T follicular helper cell (primary cell): ENCODE measurements at regions not wholly inside any gene's neighbourhood (a gene's known extent, or its start where the extent isn't known, plus 50 kb on each side); places are given as distances from the start of the nearest gene placed in this dataset.

Experiments used
- DNase-seq: peaks from one replicate; pipeline ENCODE4 v3.0.0-alpha.2; 2020; ENCODE audit warnings: low read depth

DNA sequence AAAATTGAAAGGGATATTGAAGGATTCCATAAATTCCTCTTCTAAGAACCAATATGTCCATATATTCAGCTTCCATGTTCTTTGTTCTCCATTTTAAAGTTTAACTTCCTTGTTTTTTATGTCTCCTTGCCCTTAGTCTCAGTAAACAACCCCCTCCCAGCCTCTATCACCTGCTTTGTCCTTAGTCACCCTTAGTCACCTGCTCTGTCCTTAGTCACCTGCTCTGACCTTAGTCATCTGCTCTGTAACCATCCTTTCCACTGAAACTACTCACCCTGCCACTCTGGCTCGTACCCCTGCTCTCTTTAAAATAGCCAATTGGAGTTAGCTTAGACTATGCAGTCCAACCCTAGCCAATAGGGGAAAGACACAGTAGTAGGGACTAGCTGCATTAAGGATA is 136.2 kb upstream of the TMEM106B start:
- no peak for DNase-seq

- no peak for DNase-seq
Measured at GRCh38 chr7:12080006-12080405, 131.1 kb upstream of the TMEM106B start.

DNA sequence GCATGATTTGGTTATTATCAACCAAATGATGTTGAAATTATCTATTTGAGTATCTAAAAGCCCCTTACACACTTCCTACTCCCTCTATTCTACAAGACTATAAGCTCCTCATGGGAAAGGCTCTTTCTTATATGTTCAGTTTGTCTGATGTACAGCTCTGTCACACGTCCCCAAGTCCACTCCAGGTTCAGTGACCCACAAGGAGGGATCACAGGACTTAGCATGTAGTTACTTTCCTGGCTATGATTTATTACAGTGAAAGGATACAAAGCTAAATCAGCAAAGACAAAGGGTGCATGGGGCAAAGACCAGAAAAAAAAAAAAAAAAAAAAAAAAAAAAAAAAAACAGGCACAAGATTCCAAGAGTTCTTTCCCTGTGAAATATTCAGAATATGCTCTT is 125.6 kb upstream of the TMEM106B start:
- no peak for DNase-seq

DNA sequence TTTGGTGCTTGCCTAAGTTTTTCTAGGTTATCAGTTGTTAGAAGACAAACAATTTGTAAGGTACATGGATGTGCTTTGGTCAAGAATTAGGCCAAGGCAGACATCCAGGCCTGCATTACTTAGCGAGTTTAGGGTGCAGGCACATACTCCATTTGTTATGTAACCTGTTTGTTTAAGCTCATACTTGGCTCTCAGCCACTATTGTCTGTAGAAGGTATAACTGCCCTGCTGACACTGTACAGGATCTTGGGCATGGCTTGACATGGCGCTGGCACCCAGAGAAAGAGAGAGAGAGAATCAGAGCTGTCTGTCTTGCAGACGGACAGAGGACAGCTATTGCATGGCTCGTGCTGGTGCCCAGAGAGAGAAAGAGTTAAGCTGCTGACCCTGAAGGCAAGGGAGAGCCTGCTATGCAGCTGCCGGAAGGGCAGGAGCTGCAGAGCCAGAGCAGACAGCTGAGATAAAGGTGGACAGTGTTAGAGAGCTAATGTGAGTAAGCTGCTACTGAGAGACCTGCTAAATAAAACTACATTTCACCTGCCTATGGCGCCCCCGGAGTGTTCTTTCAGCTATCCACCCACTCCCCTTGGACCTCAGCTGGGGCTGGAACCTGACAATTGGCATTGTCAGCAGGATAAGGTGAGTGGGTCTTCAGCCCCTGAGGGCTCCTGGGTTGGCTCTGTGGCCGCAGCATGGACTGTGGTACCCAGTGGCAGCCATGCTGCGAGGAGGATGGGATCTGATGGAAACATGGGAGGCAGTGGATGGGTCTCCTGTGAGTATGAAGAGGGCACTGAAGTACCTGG is 120.9 kb upstream of the TMEM106B start:
- no peak for DNase-seq

- no peak for DNase-seq
Measured at GRCh38 chr7:12090757-12091221, 120.3 kb upstream of the TMEM106B start.

DNA sequence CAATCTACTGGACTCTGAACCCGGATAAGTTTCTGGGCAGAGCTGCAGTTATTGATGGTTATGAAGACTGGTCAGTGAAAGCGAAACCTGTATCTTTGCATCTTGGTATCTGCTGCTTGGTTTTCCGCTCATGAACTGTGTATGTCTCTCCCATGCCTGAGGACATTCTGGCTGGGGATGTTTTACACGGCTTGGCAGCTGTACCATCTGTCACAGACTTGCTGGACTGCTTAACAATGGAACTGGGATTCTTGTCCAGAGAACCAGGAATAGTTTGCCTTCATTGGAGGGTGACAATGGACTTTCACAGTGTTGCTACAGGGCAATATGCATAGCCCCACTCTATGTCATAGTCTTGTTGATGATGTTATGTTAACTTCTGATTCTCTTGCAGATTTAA is 119.9 kb upstream of the TMEM106B start:
- DNase-seq: no peak

DNA sequence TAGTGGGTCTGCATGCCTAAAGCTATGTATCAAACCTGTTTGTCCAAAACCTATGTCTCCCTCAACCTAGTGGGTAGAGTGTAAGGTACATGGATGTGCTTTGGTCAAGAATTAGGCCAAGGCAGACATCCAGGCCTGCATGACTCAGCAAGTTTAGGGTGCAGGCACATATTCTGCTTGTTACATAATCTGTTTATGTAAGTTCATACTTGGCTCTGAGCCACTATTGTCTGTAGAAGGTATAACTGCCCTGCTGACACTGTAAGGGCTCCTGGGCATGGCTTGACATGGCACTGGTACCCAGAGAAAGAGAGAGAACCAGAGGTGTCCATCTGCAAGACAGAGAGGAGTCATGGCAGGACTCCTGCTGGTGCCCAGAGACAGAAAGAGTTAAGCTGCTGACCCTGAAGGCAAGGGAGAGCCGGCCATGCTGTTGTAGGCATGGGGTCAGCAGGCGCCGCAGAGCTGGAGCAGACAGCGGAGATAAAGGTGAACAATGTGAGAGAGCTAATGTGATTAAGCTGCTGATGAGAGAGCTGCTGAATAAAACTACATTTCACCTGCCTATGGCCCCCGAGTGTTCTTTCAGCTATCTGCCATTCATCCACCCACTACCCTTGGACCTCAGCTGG is 118.5 kb upstream of the TMEM106B start:
- DNase-seq: no peak

DNA sequence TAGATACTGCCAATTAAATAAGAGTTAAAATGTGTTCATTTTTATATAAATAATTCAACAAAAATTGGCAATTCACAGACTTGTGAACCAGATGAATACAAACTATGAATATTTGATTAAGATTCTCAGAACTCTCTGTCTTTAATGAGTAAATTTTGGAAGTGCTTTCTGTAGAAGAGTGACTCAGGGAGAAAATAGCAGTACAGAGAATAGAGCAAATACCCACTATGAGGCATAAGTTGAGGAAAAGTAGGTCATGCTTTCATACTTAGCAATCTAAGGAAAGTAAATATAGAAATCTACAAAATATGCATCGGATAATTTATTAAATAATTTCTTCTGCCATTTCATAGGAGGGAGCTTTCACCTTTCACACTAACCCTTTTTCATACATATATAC is 117.7 kb upstream of the TMEM106B start:
- no peak for DNase-seq

DNA sequence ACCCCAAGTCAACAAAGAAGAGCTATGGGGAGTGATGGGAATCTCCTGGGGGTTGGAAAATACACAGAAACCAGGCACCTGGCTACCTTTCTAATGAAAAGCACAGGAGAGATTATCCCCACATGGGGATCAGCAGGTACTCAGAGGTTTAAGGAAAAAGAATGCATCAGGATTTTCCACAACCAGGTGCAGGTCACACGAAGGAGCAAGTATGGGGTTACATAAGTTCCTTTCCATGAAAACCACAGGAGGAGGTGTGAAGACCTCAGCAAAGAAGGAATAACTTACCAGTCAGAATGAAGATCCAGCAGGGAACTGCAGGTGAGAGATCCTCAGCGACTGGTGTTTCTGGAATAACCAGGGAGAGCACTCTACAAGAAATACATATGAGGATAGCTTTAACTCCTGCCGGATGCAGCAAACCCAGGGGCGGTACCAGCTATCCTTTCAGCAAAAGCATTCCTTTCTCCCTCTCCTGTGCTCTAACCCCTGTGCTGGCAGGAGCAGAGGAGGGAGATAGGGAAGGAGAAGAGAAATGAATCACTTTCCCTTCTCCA is 116.7 kb upstream of the TMEM106B start:
- DNase-seq: no peak

DNA sequence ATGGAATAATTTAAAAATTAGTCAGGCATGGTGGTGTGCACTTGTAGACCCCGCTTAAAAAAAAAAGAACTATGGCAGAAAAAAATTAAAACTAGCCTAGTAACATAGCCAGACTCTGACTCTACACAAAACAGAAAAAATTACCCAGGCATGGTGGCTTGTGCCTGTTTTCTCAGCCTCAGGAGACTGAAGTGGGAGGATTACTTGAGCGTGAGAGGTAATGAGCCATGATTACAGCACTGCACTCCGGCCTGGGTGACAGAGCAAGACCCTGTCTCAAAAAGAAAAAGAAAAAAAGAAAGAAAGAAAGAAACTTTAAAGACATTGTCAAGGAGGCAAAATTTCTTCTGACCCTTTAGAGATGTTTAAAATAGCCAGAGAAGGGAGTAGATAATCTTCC is 109.0 kb upstream of the TMEM106B start:
- DNase-seq: no peak

DNA sequence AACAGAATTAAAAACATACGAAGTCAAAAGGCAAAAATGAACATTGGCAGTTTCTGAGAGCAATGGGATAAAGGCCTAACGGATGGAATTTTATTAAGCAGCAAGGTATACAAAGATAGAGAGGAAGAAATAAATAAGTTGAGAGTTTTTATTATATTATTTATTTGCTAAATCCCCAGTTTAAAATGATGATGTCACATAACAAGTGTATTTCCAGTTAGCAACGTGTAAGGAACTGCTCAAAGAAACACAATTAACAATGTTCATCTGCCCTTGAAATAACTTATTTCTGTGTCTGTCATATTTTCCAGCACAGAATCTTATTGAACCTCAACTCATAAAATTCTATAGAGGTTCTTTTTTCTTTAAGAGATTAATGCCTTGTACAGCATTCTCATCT is 108.6 kb upstream of the TMEM106B start:
- DNase-seq: no peak

DNA sequence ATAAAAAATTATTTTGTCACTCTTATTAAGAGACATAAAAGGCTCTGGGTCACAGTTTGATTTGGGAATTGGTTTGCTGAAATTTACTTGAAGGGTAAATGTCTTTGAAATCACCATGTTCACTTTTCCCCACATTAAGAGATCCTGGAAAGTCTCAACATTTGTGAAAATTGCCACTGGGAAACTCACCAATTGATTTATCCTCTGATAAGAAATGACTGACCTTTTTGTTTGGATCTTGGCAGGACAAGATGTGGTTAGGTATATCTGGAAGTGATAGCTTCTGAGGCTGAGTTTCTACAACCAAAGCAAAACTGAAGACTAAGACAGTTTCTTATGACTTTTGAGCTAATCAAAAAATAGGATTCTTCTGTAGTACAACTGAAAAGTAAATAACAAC is 107.1 kb upstream of the TMEM106B start:
- no peak for DNase-seq

DNA sequence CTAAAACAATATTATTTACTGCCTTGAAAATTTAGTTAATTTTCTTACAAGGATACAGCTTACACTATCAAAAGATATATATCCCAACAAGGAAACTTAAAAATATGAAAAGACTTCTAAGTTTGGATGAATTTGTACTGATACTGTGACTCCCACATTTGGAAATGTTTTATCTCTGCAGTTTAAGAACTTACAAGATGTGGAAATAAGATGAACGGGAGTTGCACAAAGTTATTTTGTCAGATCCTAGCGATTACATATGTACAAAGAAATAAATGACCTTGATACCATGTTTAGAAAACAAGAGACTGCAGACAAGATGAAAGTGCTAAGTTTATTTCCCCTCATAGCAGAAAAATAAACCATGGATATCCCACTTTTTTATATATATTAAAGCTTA is 103.7 kb upstream of the TMEM106B start:
- DNase-seq: no peak

GRCh38 chr7:12107841-12108254 is 103.2 kb upstream of the TMEM106B start:
- DNase-seq: no peak

DNA sequence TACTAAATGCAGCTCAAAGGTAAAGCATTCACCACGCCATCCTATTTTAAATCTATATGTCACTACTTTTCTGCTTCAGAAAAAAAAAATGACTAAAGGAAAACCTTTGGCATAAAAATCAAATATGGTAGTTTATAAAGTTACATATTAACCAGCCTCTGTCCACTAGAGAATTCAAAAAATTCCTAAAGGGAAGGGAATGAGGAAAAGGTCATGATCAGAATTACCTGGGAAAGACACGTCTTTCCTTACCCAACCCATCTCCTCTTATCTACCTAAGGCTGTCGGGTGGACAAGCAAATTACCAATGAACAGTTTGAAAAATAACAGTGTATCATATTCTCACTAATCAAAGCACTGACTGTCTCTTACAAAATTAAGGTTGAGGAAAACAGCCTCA is 100.7 kb upstream of the TMEM106B start:
- no peak for DNase-seq

- DNase-seq: no peak
Measured at GRCh38 chr7:12111422-12112405, 99.4 kb upstream of the TMEM106B start.

GRCh38 chr7:12117170-12117569 is 93.9 kb upstream of the TMEM106B start:
- no peak for DNase-seq

DNA sequence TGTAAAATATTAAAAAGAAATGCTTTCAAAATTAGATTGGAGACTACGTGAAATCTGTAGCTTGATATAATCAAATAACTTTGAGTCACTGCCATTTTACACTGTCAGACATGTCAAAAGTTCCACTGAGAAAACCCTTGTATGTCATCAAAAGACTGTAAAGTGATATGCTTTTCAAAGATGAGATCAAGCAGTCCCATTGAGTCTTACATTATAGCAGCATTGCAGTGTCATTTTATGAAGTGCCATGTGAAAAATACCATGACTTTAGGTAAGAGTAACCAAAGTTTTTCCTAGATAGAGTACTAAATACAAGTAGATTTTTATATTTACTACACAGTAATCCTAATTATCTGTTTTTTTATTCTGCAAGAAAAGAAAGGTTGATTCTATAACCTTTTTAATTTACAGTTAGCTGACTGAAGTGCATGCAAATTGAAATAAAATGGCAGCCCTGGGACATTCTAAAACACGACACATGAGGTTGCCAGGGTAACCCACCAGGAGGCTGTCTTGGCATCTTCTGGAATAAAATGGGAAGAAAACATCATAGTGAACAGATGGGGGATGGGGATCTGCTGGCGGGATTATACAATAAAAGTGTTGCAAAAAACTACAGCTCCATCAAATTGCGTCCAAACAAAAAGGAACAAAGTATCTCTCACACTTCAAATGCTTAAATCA is 91.3 kb upstream of the TMEM106B start:
- DNase-seq: no peak

DNA sequence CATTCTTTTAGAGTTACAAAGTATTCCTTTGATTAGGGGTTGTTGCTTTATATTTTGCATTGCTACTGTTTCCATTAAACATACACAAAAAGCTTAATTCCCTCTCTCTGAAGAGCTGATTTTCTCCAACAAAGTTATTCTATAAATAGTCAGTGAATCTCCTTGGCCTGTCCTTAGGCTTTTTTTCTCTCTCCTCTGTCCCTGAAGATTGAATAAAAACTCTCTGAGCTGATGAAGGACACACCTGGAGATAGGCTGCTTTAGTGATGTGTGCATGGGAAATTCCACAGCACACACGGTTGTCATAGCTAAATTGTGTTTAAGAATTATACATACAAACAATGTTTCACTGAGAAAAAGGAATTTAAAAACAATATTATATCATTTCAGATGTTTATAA is 90.5 kb upstream of the TMEM106B start:
- no peak for DNase-seq

DNA sequence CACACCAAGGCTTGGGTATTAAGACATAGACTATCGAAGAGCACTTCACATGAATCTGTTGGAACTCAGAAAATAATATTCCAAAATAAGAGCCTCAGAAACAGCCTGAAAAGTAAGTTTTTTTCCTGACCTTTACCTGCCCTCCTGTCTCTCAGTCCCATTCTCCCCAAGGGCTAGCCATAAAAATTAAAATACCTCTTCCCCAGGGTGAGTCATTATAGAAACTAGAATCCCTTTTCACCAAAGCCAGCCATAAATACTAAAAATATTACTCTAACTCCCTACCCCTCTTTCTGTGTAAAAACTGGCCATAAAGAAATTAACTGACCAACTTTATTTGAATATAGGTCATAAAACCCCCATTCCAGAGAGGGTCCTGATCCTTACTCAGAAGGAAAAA is 87.9 kb upstream of the TMEM106B start:
- DNase-seq: no peak

GRCh38 chr7:12124028-12124427 is 87.1 kb upstream of the TMEM106B start:
- no peak for DNase-seq

- no peak for DNase-seq
Measured at GRCh38 chr7:12127455-12127854, 83.6 kb upstream of the TMEM106B start.
